PC-9 (cell line): ENCODE measurements at regions not wholly inside any gene's neighbourhood (a gene's known extent, or its start where the extent isn't known, plus 50 kb on each side); places are given as distances from the start of the nearest gene placed in this dataset.

Source experiments
- BruUV-seq: library from RNA; stranded (reverse); fragments of 400-500 nt; replicated peaks from 2 replicates; lab custom pipeline; 2021; lab: Mats Ljungman, UMichigan
- CTCF ChIA-PET: fragments of 300-600 bp; sonication (Branson Sonifier 250); formaldehyde crosslinking; loops from one replicate; lab custom pipeline; 2022; ENCODE audit warnings: antibody characterized with exemption; lab: Charles Lee
- POLR2A ChIA-PET: fragments of 300-600 bp; sonication (Branson Sonifier 250); formaldehyde crosslinking; loops from one replicate; lab custom pipeline; 2022; ENCODE audit warnings: antibody characterized with exemption; ENCODE audit not compliant: unreplicated experiment; lab: Charles Lee
- DNase-seq, 2 experiments: peaks; one replicate each; pipeline versions ENCODE4 v3.0.0 to v3.0.0-alpha.2; 2015 to 2022; ENCODE audit warnings: mixed read lengths in 1 of 2
- H2AFZ ChIP-seq: fragments of 200-600 bp; sonication (generic); 2 replicates; pipeline ENCODE4 v1.8.1; 2017; ENCODE audit warnings: antibody characterized with exemption
- H3F3A ChIP-seq: fragments of 200-600 bp; sonication (generic); 2 replicates; pipeline ENCODE4 v1.8.1; 2017; ENCODE audit warnings: antibody characterized with exemption, mild to moderate bottlenecking, low read depth; ENCODE audit not compliant: insufficient read depth
- H3K27ac ChIP-seq: fragments of 200-600 bp; sonication (generic); 2 replicates; pipeline ENCODE4 v1.6.1; 2016; ENCODE audit warnings: mixed run types
- H3K27me3 ChIP-seq: fragments of 200-600 bp; sonication (generic); 2 replicates; pipeline ENCODE4 v1.6.1; 2016; ENCODE audit warnings: low read depth, mixed run types; ENCODE audit not compliant: insufficient read depth
- H3K36me3 ChIP-seq: fragments of 200-600 bp; sonication (generic); 2 replicates; pipeline ENCODE4 v1.6.1; 2016; ENCODE audit warnings: low read depth, mixed run types
- H3K4me1 ChIP-seq: fragments of 200-600 bp; sonication (generic); replicated peaks from 2 replicates; pipeline ENCODE4 v1.6.1; 2016; ENCODE audit warnings: mixed run types; ENCODE audit not compliant: insufficient read depth
- H3K4me2 ChIP-seq: fragments of 200-600 bp; sonication (generic); 2 replicates; pipeline ENCODE4 v1.6.1; 2017; ENCODE audit warnings: mixed run types
- H3K4me3 ChIP-seq: fragments of 200-600 bp; sonication (generic); 2 replicates; pipeline ENCODE4 v1.6.1; 2016; ENCODE audit warnings: mixed run types
- H3K79me2 ChIP-seq: fragments of 200-600 bp; sonication (generic); 2 replicates; pipeline ENCODE4 v1.6.1; 2017; ENCODE audit warnings: low read depth, mixed run types
- H3K9me2 ChIP-seq: fragments of 200-600 bp; sonication (generic); 2 replicates; pipeline ENCODE4 v1.8.1; 2017; ENCODE audit warnings: mild to moderate bottlenecking; ENCODE audit not compliant: insufficient read depth
- H3K9me3 ChIP-seq: fragments of 200-600 bp; sonication (generic); 2 replicates; pipeline ENCODE4 v1.8.1; 2016; ENCODE audit warnings: low read depth; ENCODE audit not compliant: insufficient read depth
- H4K20me1 ChIP-seq: fragments of 200-600 bp; sonication (generic); 2 replicates; pipeline ENCODE4 v1.8.1; 2017; ENCODE audit not compliant: insufficient read depth
- EZH2 ChIP-seq: fragments of 200-600 bp; sonication (generic); IDR thresholded peaks from 2 replicates; pipeline ENCODE4 v1.8.0; 2017; ENCODE audit warnings: antibody characterized with exemption, low read depth
- intact Hi-C: fragments of 100-400 bp; cut with micrococcal nuclease; formaldehyde crosslinking; loops from one replicate; pipeline ENCODE4 v1.10.0; 2022; ENCODE audit not compliant: unreplicated experiment
- TF ChIP-seq, protein P1 (sequence below): fragments of 200-600 bp; sonication (generic); conservative IDR thresholded peaks from 2 replicates; pipeline ENCODE4 v1.6.1; 2017; ENCODE audit warnings: mixed run types, antibody characterized with exemption, mild to moderate bottlenecking, moderate library complexity

DNA sequence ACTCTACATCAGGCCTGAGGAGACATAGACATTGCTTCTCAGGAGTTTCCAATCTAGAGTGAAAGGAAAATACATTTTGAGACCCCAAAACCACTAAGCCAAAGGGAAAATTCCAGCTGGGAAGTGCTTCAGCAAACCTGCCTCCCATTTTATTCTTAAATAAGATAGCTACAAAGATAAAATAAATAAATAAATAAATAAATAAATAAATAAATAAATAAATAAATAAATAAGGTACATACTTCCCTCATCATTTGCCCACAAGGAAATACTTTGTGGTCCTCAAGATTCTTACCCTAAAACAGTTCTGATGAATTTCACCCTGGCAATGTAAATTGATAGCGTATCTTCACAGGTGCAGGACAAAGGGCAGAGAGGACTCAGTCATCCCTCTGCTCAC is 474.0 kb upstream of the ROBO1 start:
- CTCF ChIA-PET: no interaction called here
- H3K4me2 ChIP-seq: no peak overlapping the region
- H2AFZ ChIP-seq: no peak overlapping the region
- H3F3A ChIP-seq: no peaks in the 10 kb centered on the region
- no peaks in the 10 kb centered on the region for H3K79me2 ChIP-seq
- no TSS peak for BruUV-seq
- H3K9me2 ChIP-seq: no peaks in the 10 kb centered on the region
- H3K27me3 ChIP-seq: no peaks in the 10 kb centered on the region
- H3K4me1 ChIP-seq: no peaks in the 10 kb centered on the region
- H3K4me3 ChIP-seq: no peak overlapping the region
- intact Hi-C loops: no loop called here
- no peaks in the 10 kb centered on the region for H3K36me3 ChIP-seq
- no peak for DNase-seq
- POLR2A ChIA-PET: no interaction called here
- TF ChIP-seq, protein P1, sequence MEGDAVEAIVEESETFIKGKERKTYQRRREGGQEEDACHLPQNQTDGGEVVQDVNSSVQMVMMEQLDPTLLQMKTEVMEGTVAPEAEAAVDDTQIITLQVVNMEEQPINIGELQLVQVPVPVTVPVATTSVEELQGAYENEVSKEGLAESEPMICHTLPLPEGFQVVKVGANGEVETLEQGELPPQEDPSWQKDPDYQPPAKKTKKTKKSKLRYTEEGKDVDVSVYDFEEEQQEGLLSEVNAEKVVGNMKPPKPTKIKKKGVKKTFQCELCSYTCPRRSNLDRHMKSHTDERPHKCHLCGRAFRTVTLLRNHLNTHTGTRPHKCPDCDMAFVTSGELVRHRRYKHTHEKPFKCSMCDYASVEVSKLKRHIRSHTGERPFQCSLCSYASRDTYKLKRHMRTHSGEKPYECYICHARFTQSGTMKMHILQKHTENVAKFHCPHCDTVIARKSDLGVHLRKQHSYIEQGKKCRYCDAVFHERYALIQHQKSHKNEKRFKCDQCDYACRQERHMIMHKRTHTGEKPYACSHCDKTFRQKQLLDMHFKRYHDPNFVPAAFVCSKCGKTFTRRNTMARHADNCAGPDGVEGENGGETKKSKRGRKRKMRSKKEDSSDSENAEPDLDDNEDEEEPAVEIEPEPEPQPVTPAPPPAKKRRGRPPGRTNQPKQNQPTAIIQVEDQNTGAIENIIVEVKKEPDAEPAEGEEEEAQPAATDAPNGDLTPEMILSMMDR: no peak
- no peak for TF ChIP-seq EZH2
- H4K20me1 ChIP-seq: no peaks in the 10 kb centered on the region
- no peaks in the 10 kb centered on the region; the same call in 1 of the 2 replicates for H3K9me3 ChIP-seq
- no peak overlapping the region for H3K27ac ChIP-seq

DNA sequence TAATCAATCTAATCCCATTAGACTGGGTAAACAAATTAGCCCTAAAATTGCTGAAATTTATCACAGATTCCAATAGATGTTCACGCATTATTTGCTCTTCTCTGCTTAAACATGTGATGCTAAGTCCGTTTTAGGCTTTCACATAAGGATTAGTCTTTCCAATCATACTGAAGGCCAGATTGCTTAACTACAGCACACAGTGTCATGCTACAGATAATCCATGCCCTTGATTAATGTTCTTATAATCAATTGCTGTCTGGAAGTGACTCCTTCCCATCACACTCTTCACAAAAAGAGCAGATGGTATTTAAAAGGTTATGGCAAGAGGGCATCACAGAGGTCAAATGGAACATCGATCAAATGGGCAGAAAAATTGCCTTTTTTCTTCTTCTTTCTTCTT is 471.5 kb upstream of the ROBO1 start:
- no peaks in the 10 kb centered on the region for H3K79me2 ChIP-seq
- CTCF ChIA-PET: no interaction called here
- no peak for DNase-seq
- H3K4me3 ChIP-seq: no peak overlapping the region
- H3K36me3 ChIP-seq: no peaks in the 10 kb centered on the region
- 0 out of 2 replicates have a peak overlapping the region, but pooled peaks have one; percentile 45 for H2AFZ ChIP-seq
- no peak overlapping the region for H3K4me2 ChIP-seq
- no peaks in the 10 kb centered on the region for H4K20me1 ChIP-seq
- no peaks in the 10 kb centered on the region for H3K9me2 ChIP-seq
- no peaks in the 10 kb centered on the region for H3F3A ChIP-seq
- H3K4me1 ChIP-seq: no peaks in the 10 kb centered on the region
- no TSS peak for BruUV-seq
- POLR2A ChIA-PET: no interaction called here
- TF ChIP-seq, protein P1: no peak
- no peak for TF ChIP-seq EZH2
- no peak overlapping the region for H3K27ac ChIP-seq
- H3K27me3 ChIP-seq: no peaks in the 10 kb centered on the region
- intact Hi-C loops: no loop called here
- H3K9me3 ChIP-seq: no peaks in the 10 kb centered on the region

DNA sequence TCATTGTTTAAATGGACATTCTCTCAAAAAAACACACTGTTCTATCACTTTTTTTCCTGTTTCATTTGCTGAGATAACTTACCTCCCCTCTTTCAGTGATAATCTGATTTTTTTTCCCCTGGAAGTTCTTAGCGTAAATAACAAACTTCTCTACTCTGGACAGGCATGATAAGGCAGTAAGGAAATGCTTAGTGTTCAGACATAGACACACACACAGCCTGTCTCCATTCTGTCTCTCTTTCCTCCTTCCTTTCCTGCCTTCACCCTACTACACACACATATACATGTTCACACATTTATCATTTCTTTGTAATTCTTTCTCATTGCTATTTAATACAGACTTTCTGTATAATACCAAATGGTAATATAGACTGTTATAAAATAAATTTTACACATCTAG is 470.8 kb upstream of the ROBO1 start:
- no TSS peak for BruUV-seq
- H3K36me3 ChIP-seq: no peaks in the 10 kb centered on the region
- intact Hi-C loops: no loop called here
- CTCF ChIA-PET: no interaction called here
- TF ChIP-seq EZH2: no peak
- TF ChIP-seq, protein P1: no peak
- H3K9me2 ChIP-seq: no peaks in the 10 kb centered on the region
- no peaks in the 10 kb centered on the region for H3F3A ChIP-seq
- H4K20me1 ChIP-seq: no peaks in the 10 kb centered on the region
- POLR2A ChIA-PET: no interaction called here
- H3K27ac ChIP-seq: no peak overlapping the region
- H3K79me2 ChIP-seq: no peaks in the 10 kb centered on the region
- H3K4me2 ChIP-seq: no peak overlapping the region
- H3K9me3 ChIP-seq: no peaks in the 10 kb centered on the region; the same call in 1 of the 2 replicates
- no peak overlapping the region for H3K4me3 ChIP-seq
- H2AFZ ChIP-seq: no peak overlapping the region
- H3K27me3 ChIP-seq: no peaks in the 10 kb centered on the region
- H3K4me1 ChIP-seq: no peaks in the 10 kb centered on the region
- DNase-seq: no peak
